ENCODE measurements at regions not wholly inside any gene's neighbourhood (a gene's known extent, or its start where the extent isn't known, plus 50 kb on each side); places are given as distances from the start of the nearest gene placed in this dataset.

DNA sequence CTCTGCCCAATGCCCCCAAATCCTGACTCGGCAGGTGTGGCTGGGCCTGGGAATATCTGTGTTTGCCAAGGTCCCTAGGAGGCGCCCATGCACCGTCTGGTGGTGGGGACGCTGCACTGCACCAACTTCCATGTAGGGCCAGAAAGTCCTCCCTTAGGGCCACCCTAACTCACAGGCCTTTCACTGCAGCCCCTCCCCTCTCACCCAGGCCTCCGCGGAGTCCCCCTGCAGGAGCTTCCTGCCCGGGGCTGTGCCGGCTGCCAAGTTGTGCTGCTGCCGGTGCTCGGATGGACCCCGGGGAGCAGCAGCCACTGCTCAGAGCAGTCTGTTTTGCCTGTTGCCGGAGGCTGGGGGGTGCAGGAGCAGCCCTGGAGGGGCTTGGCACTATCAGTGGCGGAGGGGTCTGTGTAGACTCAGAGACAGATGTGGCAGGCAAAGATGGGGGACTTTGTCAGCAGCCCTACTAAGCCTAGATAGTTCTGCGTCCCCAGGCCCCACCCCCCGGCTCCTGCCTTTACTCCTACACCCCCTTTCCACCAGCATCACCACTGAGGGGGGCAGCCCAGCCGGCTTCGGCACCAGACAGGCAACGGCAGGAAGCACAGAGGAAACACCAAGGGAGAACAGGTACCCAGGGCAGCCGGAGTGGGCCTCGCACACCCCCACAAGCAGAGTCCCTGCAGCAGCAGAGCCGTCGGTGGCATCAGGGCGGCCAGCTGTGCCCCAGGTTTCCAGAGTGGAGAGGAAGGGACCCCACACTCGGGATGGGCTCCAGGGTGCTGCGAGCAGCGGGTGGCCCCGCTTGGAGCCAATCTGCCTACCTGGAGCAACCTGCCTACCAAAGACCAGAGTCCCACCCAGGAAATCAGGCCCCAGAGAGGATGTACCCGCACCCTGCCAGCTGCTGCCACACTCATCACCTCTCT is 124.3 kb downstream of the TRIM29 start:
- peak; percentile 4 for DNase-seq (ENCODE audit: low spot score)

DNA sequence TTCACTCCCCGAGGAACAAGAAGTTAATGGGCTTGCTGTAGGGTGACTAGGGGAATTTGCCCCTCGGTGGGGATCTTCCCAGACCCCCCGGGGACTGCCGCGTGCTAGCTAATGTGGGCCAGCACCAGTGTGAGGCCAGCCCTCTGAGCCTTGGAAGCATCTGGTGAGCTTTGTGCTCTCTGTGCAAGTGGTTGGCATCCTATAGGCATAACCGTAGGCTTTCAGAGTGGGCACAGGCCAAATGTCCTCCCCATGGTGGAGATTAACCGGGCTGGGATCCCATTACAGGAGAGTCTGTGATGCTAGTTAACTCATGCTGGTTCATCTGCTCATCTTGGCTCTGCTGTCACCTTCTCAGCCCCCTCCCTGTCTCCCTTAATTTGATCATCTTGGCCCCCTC is 125.7 kb downstream of the TRIM29 start:
- DNase-seq (ENCODE audit: low spot score): no peak

DNA sequence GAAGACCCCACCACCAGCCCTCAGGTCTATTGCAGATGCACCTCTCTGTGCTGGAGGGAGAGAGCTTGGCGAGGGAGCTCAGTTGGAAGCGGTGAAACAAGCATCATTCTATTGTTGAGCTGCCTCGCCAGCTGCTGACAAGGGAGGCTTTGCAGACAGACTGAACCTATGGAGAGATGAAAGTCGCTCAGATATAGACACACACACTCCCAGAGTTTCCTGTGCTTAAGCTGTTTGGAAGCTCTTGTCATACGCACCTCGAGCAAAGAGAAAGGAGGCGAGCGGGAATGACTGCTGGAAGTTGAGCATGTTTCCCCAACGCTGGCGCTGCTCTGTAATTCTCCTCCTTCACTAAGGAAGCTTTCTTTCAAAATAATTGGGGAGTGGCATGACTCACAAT is 126.1 kb downstream of the TRIM29 start:
- DNase-seq (ENCODE audit: low spot score): no peak

DNA sequence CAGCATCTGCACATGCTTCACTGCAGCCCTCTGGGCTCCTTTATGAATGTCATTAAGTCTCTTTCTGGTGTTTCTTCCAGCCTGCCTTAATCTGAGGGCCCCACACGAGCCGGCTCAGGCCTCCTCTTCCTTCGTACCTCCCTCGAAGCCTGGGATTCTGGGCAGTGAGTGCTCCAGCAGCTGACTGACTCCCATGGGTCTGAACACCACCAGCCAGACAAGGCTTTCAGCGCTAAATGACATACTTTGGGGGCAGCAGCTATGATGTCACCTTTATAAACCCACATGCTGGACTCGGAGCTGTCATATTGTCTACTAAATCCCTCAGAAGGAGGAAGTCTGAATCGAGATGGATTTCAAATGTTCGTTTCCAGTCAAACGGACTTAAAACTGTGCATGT is 127.1 kb downstream of the TRIM29 start:
- no peak for DNase-seq (ENCODE audit: low spot score)

DNA sequence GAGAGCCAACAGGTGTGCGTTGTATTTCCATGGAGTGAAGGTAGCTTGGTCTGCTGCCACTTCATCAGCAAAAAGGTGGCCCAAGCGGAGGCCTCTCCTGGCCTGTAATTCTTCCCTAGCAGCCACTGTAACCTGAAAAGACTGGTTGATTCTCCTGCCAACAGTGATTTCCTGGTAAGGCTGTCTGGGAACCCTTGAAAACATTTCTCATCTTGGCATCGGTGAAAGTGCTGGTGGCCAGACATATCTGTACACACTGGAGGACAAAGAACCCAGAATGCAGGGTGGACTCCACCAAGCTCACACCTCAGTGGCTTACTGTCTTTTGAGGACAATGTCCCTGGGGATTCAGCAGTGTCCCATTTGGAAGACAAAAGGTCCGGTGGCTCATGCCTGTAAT is 128.0 kb downstream of the TRIM29 start:
- no peak for DNase-seq (ENCODE audit: low spot score)

DNA sequence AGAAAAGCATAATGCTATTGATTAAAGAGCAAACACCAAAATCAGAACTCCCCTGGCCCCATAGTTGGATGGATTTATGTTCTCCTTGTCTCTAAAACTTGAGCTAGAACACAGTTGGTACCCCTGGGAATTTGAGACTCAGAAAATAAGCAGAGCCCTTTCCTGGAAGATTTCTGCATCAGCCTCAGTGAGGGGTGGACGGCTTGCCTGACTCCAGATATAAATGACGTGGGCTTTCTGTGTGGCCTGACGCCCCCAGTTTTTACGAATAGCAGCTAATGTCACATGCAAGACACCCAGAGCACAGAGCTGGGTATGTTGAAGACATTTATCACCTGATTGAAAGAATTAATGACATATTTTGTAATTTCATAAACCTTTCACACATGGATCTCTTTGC is 130.8 kb downstream of the TRIM29 start:
- DNase-seq (ENCODE audit: low spot score): no peak

DNA sequence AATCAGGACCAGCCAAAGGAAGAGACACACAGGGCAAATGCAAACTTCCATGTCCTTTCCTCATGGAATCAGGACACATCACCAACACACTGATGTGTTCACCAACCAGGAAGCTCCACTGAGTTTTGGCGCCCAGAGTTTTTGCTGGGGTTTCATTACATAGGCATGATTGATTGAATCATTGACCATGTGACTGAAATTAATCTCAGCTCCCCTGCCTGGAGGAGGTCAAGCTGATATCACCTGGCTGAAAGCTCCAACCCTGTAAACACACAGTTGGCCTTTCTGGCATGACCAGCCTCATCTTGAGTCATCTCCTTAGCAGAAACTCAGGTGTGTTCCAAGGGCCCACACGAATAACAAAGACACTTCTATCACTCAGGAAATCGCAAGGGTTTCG is 133.2 kb downstream of the TRIM29 start:
- no peak for DNase-seq (ENCODE audit: low spot score)

DNA sequence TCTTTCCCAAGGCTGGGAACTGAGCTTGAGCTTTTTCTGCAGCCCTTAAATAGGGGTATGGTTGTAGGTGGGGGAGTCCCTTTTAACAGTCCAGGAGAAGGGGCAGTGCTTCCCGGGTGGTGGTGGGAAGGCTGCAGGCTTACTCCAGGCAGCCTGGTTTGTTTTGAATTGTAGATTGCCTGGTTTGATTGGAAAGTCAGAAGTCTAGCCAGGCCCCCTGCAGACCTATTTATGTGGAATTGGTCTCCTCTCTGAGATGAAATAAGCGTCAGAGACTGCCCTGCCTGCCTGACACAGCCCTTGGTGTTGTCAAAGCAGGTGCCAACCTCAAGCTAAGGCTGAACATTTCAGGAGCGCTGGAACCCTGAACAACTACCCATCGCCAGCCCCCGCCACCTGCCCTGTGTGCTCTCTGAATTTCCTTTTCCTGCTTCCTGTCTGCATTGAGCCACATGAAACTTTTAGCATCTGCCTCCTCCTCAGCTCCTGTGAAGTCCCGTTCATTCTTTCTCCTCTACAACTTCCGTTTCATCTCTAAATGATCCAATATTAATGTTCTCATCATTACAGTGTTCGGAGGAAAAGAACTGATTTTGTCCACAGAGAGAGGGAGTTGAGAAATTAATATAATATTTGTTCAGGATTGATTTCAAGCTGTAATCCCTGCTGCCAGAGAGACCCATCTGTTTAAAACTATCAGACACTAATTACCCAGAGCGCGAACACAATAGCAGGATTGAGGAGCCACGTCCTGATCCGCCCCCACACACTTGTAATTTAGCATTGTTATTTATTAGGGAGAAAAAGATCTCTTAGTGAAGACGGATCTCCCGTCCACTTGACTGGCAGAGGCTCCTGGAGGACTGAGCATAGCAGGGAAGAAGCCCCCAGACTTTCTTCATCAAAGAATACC is 136.5 kb downstream of the TRIM29 start:
- no peak for DNase-seq (ENCODE audit: low spot score)

DNA sequence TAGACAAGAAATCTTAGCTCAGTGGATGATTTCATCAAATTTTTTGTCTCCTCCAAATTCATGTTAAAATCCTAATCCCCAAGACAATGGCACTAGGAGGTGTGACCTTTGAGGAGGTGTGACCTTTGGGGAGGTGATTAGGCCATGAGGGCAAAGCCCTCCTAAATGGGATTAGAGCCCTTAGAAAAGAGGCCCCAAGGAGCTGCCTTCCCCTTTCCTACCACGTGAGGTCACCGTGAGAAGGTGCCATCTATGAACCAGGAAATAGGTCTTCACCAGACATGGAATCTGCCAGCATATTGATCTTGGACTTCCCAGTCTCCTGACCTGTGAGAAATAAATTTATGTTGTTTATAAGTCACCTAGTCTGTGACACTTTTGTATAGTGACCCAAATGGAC is 138.7 kb downstream of the TRIM29 start:
- no peak for DNase-seq (ENCODE audit: low spot score)

DNA sequence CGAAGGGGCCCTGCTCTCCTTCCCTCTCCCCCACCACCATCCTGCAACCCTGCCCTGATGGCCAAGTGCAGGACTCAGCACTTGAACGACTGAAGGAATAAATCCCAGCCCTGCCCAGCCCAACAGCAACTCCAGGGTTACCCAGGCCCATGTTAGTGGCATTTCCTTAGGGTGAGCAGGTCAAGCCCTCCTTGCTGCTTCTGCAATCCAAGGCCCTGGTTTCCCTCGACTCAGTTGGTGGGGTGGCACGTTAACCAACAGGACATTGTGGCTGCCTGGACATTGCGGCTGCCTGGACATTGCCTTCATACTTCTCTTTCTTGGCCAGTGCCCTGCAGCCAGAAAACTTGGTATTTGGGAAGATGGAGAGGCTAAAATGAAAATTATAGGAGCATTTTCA is 141.4 kb downstream of the TRIM29 start:
- no peak for DNase-seq (ENCODE audit: low spot score)

DNA sequence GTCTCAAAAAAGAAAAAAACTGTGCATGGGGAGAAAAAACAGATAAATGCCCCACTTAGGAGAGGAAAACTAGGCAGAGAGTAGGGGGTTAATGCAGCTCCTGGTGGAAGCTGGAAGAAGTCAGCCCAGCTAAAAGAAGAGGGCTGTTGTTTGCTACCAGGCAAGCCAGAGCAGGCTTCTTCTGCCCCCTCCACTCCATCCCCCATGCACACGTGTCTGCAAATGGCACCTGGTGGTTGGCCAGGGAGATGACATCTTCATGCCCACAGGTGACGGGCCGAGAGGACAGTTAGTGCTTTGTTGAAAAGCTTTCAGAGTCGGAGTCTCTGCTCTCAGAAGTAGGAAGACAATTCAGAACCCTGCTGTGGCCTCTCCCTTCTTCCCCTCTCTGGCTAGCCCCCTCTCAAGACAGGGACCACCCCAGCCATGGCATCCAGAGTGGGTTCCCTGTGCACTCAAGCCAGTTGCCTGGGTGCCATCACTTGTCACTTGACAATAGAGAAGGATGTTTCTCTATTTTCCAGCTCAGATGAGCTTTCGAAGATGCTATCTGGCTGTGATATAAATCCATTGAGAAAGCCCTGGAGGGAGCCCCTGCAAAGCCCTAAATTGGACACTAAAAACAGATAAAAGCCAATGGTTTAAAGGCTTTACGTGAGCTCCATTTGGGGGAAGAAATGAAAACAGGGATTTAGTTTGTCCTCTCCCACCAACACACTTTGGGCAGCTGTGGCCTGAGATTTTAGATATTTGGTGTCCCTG is 142.0 kb downstream of the TRIM29 start:
- no peak for DNase-seq (ENCODE audit: low spot score)

DNA sequence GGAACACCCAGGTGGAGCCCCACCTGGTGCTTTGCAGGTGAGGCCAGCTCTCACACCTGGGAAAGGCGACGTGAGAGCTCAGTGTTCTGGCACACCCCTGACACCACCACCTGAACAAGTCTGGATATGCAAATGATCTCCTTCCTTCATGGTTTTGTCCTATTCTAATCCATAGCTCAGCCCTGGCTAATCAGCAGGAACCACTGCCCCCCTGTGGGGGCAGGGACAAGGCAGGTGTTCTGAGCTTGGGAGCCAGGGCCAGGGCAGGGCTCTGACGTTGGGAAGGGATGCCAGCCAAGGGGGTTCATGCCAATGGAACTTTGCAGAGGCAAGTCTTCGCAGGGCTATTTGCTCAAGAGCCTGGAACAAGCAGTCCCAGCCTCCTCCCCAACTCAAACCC is 144.2 kb downstream of the TRIM29 start:
- no peak for DNase-seq (ENCODE audit: low spot score)

DNA sequence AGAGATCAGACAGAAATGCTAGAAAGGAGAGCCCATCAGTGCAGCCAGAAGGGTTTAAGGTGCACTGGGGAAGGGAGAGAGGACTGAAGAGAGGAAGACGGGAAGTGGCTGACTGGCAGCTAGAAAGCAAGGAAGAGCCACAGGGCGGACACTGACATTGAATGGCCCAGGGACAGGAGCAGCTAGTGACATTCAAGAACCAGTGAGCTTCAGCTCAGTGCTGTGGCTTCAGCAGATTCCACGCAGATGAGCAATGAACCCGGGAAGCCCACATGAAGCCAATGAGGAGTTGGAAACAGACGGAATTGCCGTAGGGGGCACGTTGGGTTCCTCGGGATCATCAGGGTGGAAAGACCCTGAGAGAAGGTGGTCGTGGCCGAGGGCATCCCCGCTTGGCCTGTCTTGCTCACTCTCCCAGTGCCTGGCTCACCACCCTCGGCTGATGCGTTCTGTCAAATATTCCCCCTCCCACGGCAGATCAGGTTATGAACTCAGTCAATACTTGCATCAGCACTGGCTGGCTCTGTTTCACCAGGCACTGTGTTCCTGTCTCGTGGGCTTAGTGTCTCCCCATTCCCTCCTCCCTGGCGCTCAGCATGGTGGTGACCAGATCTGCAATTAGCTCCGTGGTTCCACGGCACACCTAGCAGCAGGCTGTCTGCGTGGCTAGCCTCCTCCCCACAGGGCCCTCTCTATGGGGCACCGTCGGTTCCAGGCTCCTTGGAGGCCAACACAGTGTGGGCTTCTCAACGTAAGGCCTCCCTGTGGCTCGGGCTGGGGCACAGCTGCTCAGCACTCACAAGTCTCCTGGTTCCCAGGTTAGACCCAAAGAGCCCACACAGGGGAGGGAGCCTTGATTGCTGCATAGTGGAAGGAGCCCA is 145.5 kb downstream of the TRIM29 start:
- no peak for DNase-seq (ENCODE audit: low spot score)

DNA sequence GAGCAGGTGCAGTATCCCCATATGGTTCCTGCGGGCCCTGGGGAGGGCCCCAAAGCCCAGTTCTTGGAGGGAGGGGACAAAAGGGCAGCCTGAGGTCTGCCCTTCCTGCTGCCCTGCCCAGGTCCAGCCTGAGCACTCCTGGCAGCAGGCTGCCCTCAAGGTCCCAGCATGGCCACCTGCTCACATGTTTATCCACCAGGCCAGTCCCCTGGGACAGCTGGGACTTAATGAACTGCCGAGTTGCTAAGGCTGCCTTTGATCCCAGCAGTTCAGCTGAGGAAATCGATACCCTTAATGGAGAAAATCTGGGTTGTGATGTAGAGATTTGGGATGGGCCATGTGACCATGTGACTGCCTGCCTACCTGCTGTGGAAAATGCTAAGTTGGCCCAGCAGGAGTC is 146.2 kb downstream of the TRIM29 start:
- no peak for DNase-seq (ENCODE audit: low spot score)

DNA sequence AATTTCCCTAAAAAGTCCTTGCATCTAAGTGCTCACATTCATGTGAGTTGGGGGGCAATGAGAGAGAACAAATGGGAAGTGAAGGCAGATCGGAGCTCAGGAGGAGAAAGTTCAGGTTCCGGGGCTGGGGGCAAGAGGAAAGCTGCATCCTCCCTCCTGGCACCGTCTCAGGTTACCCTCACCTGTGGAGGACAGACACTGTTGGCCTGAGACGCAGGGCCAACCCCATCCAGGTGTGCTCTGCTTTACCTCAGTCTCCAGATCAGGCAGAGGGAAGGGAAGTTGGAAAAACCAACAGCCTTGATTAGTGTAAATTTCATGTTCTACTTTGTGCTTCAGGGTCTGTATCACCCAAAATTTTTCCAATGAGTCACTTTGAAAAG is 146.9 kb downstream of the TRIM29 start:
- DNase-seq (ENCODE audit: low spot score): no peak

DNA sequence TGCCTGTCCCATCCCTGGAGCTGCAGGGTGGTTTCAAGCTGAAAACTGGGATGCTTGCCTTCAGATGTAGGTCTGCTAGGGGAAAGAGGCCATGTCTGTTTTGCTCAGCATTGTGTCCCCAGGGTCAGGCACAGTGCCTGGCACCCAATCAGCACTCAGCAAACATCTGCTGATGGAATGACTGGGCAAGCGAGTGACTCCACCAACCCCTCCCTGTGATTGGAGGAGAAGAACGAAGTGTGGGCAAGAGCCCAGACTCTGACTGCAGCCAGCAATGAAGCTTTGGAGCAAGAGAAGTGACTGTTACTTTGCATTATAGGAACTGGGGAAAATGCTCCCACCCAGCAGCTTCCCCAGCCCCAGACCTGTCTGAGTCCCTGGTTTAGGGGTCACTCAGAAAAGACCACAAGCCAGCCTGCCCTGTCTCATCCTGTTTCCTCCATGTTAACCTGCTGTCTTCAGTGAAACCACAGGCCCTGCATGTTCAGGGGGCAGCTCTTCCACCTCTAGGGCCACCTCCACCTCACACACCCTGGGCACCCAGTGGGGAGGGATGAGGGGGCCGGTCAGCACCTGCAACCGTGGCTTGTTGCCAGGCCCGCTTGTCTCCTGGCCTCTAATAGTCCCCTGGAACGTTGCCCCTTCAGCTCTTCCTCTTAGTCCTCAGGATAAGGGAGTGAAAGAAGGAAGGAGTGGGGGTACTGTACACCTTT is 147.4 kb downstream of the TRIM29 start:
- no peak for DNase-seq (ENCODE audit: low spot score)

DNA sequence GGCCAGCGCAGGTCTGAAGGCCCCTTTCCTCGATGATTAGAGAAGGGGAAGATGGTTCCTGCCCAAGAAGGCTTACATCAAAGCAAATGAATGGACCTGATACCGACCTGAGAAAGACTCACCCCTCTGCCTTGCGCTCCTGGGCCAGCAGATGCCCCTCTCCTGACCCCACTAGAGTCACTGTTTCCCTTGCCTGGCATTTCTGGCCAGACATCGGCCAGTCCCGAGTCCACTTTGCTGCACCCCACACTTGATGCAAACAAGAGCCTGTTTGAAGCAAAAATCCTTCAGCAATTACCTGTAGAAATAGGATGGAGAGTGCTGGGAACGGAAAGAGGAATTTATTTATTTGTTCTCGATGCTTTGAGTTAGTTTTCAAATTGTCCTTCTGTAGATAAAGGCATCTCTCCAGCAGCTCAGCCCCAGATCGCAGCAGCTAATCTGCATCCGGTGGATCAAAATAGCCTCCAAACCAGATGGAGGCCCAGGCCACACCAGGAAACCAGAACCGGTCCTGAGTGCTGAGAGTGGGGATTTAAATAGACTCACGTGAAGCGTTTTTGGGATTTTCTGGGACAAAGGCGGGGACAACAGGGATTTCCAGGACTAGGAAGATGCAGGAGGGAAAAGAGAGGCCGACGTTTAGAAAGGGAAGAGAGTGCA is 148.6 kb downstream of the TRIM29 start:
- DNase-seq (ENCODE audit: low spot score): no peak

DNA sequence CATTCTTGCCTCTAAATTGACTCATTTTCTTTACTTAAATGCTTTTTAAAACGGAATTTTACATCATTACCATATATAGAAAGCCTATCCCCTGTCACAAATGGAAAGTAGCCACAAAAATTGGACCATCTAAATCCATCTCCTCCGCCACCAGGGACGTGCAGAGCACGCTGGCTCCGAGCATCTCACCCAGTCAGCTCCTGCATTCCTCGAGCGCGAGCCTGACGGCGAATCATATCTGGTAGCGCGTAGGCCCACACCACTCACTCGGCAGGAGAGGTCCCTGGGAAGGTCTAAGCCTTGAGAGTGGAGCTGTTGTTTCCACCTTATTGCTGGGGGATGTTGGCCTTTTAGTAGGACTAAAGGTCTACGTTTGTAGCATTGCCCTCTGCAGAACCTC is 152.4 kb downstream of the TRIM29 start:
- no peak for DNase-seq (ENCODE audit: low spot score)

DNA sequence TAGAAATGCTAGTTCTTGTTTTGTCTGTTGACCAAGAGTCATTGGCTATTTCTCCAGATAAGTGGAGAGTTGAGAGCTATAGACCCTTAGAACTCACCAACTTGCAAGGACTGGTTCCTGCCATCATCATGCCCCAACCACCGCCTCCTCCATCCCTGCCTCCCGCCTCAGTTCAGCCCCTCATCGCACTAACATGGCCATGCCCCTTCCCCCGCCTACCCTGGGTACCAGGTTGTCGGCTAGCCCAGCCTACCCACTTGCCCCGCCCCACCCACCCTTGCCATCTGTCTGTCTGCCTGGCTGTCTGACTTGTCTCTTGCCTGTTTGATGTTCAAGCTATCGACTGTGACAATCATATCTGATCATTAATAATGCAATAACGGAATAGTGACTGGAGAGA is 154.1 kb downstream of the TRIM29 start:
- DNase-seq (ENCODE audit: low spot score): no peak

DNA sequence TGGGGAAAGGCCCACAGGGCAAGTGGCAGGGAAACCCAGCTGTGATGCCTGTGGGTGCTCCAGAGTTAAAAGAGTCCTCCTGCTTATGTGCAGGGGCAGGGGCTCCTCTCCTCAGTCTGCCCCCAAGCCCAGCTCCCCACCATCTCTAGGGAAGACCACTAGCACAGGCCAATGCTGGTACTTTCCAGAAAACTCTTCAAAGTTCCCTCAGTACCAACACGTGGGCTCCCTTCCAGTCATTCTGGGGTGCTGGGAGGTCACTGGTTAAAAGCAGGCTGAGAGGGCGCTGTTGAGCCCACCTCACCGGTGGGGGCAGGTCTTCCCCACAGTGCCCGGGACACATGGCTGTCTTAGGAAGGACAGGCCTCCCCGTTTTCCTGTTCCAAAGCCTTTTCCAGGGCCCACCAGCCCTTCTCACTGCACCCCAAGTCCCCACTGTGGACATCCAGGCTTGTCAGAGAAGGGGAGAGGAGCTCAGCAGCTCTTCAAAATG is 154.6 kb downstream of the TRIM29 start:
- DNase-seq (ENCODE audit: low spot score): no peak
